ENCODE measurements at regions not wholly inside any gene's neighbourhood (a gene's known extent, or its start where the extent isn't known, plus 50 kb on each side); places are given as distances from the start of the nearest gene placed in this dataset.

GRCh38 chr10:21180604-21181003 is 283.5 kb upstream of the NEBL start:
- TF ChIP-seq CTCF (IDR thresholded peaks at IDR 0.05; ENCODE audit: control insufficient read depth, extremely low read depth, insufficient read depth) = no peak
- H3K4me3 ChIP-seq (ENCODE audit: low read depth, low read length) = no peak overlapping the region
- no peak for DNase-seq (ENCODE audit: low read depth)

- no peak for DNase-seq (ENCODE audit: low read depth)
- no peak overlapping the region for H3K4me3 ChIP-seq (ENCODE audit: low read depth, low read length)
- no peak for TF ChIP-seq CTCF (IDR thresholded peaks at IDR 0.05; ENCODE audit: control insufficient read depth, extremely low read depth, insufficient read depth)
Observed at GRCh38 chr10:21176934-21177480, 279.9 kb upstream of the NEBL start.

GRCh38 chr10:21175797-21176196 is 278.7 kb upstream of the NEBL start:
- no peak for TF ChIP-seq CTCF (IDR thresholded peaks at IDR 0.05; ENCODE audit: control insufficient read depth, extremely low read depth, insufficient read depth)
- H3K4me3 ChIP-seq (ENCODE audit: low read depth, low read length) = no peak overlapping the region
- no peak for DNase-seq (ENCODE audit: low read depth)

GRCh38 chr10:21174715-21175495 is 277.8 kb upstream of the NEBL start:
- TF ChIP-seq CTCF (IDR thresholded peaks at IDR 0.05; ENCODE audit: control insufficient read depth, extremely low read depth, insufficient read depth) = no peak
- DNase-seq (ENCODE audit: low read depth) = no peak

GRCh38 chr10:21173802-21174714 is 276.9 kb upstream of the NEBL start:
- peak overlapping the region; percentile 72 for H3K4me3 ChIP-seq (ENCODE audit: low read depth, low read length)
- no peak for DNase-seq (ENCODE audit: low read depth)
- no peak for TF ChIP-seq CTCF (IDR thresholded peaks at IDR 0.05; ENCODE audit: control insufficient read depth, extremely low read depth, insufficient read depth)

More at GRCh38 chr10:21174715-21175495, 277.8 kb upstream of the NEBL start:
- H3K4me3 ChIP-seq (ENCODE audit: low read depth, low read length) = peak overlapping the region; percentile 72

GRCh38 chr10:21172930-21173801 is 276.1 kb upstream of the NEBL start:
- peak overlapping the region; percentile 72 for H3K4me3 ChIP-seq (ENCODE audit: low read depth, low read length)
- TF ChIP-seq CTCF (IDR thresholded peaks at IDR 0.05; ENCODE audit: control insufficient read depth, extremely low read depth, insufficient read depth) = no peak
- no peak for DNase-seq (ENCODE audit: low read depth)
